Small intestine (tissue), 7 donors: ENCODE measurements at regions not wholly inside any gene's neighbourhood (a gene's known extent, or its start where the extent isn't known, plus 50 kb on each side); places are given as distances from the start of the nearest gene placed in this dataset.

Source experiments
- DNase-seq, 2 donors: peaks; one replicate each; pipeline versions ENCODE4 v3.0.0 to v3.0.0-alpha.2; 2013
- FAIRE-seq: peaks from 2 replicates; lab custom pipeline; 2012; peaks lifted over from hg19 to GRCh38; lab: Jason Lieb, UNC
- H3K27ac ChIP-seq, 3 donors: one replicate each; pipeline ENCODE4 v1.5.1; 2013; ENCODE audit warnings: low read length in 2 of 3, mild to moderate bottlenecking in 2 of 3, control low read depth in 1 of 3, inconsistent platforms in 1 of 3, low read depth in 1 of 3, moderate library complexity in 1 of 3
- H3K27me3 ChIP-seq, 3 donors: one replicate each; pipeline ENCODE4 v1.6.1; 2013; ENCODE audit warnings: low read length in 3 of 3, inconsistent platforms in 1 of 3; ENCODE audit not compliant: control insufficient read depth in 3 of 3, insufficient read depth in 3 of 3
- H3K36me3 ChIP-seq, 3 donors: one replicate each; pipeline ENCODE4 v1.6.1; 2013; ENCODE audit warnings: low read length in 3 of 3, inconsistent platforms in 1 of 3, low read depth in 1 of 3, mild to moderate bottlenecking in 1 of 3, moderate library complexity in 1 of 3; ENCODE audit not compliant: control insufficient read depth in 3 of 3, insufficient read depth in 2 of 3
- H3K4me1 ChIP-seq, 3 donors: one replicate each; pipeline ENCODE4 v1.6.1; 2013; ENCODE audit warnings: low read length in 2 of 3, inconsistent platforms in 1 of 3, low read depth in 1 of 3, mild to moderate bottlenecking in 1 of 3, moderate library complexity in 1 of 3; ENCODE audit not compliant: control insufficient read depth in 3 of 3, insufficient read depth in 2 of 3
- H3K4me3 ChIP-seq, 3 donors: one replicate each; pipeline ENCODE4 v1.5.1; 2013; ENCODE audit warnings: low read length in 3 of 3, control low read depth in 1 of 3, inconsistent platforms in 1 of 3, low read depth in 1 of 3, mild to moderate bottlenecking in 1 of 3, moderate library complexity in 1 of 3
- H3K9me3 ChIP-seq, 2 donors: one replicate each; pipeline ENCODE4 v1.6.1; 2013; ENCODE audit warnings: low read depth in 1 of 2, low read length in 1 of 2; ENCODE audit not compliant: control insufficient read depth in 2 of 2, insufficient read depth in 1 of 2
- WGBS, 3 donors: extraction: QIAGEN DNeasy Blood & Tissue Kit; methylation state at CpG; one replicate each; pipeline ENCODE4 v1.1.7; 2013; 5-methylcytosine and 5-hydroxymethylcytosine counted together
- donor health status: healthy with polysubstance abuse.
- donor health status: control.
- donor health status: control.
- donor health status: Bipolar disorder and iron deficiency.
- donor health status: healthy.

DNA sequence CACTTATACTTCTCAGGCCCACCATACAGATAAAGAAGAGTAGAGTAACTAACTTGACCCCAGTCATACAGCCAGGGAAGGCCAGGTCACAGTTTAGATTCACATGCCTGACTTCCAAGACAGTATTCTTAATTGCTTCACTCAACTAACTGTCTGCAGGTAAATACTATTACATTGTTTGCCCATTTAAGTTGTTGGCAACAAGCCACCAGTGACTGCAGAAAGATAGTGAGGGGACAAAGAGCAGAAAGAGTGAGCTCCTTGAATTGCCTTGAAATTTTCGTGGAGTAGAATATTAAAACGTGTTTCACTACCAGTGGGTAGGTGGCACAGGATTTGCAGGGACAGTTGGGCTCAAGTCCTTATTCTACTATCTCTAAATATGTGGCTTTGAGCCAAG is 146.3 kb upstream of the RMST start:
- FAIRE-seq, result no peak
- no peaks in the 10 kb centered on the region for H3K27me3 ChIP-seq
- no peaks in the 10 kb centered on the region for H3K4me1 ChIP-seq
- no peaks in the 10 kb centered on the region for H3K9me3 ChIP-seq
- no peak overlapping the region for H3K4me3 ChIP-seq
- DNase-seq, result peak; percentile 2 to 55
- H3K27ac ChIP-seq, result no peak overlapping the region
- 11 to 46% (median 21%) methylated on average over 2 of the region's 2 CpGs for WGBS, 3 donors
- H3K36me3 ChIP-seq, result no peaks in the 10 kb centered on the region

- Histone ChIP-seq H3K36me3 (no peaks in the 10 kb centered on the region), H3K4me3 (no peak overlapping the region), H3K9me3 (no peaks in the 10 kb centered on the region), H3K27me3 (no peaks in the 10 kb centered on the region), H3K4me1 (no peaks in the 10 kb centered on the region), H3K27ac (no peak overlapping the region)
- 71 to 82% (median 82%) methylated on average over 4 of the region's 4 CpGs for WGBS, 3 donors
- DNase-seq, result no peak
- FAIRE-seq, result no peak
Observed at GRCh38 chr12:97321621-97322020, 141.0 kb upstream of the RMST start.

DNA sequence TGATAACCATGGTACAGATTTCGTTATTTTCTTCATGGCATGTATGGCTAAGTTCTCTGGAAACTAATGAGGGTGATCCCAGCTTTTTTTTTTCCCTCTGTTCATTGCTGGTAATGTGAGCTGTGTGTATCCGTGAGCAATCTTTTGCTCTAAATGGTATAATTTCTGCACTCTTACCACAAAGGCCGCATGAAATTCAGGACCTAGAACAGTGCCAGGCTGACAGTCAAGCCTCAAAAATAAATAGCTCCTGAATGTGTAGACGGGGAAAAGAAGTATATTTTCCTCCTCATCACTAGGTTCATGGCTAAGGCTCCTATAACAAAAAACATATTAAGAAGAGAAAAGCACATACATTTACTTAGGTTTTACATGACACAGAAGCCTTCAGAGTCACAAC is 140.2 kb upstream of the RMST start:
- Histone ChIP-seq H3K4me1 (no peaks in the 10 kb centered on the region), H3K9me3 (no peaks in the 10 kb centered on the region), H3K27me3 (no peaks in the 10 kb centered on the region), H3K4me3 (no peak overlapping the region), H3K27ac (no peak overlapping the region), H3K36me3 (no peaks in the 10 kb centered on the region)
- WGBS, 3 donors, result 54 to 59% (median 55%) methylated on average over 4 of the region's 4 CpGs
- FAIRE-seq (no peak), DNase-seq (no peak)

DNA sequence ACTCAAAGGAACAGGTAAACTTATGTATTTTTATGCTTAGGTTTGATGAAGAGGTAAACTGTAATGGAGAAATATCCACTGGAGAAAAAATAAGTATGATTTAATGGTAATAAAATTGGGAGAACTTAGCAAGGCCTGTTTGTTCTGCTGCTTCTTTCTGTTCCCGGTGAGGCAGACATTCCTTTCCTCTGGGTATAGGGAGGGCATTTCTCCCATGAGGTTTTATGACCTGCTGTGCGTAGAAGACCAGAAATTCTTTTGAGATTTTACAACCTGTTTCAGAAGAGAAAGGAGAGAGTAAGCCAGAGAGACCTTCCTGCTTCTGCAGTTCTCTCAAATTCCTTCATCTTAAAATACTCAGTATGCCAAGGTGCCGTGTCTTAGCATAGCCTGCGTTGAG is 139.4 kb upstream of the RMST start:
- FAIRE-seq, result no peak
- Histone ChIP-seq H3K27ac (no peak overlapping the region), H3K9me3 (no peaks in the 10 kb centered on the region), H3K4me3 (no peak overlapping the region), H3K4me1 (no peaks in the 10 kb centered on the region), H3K36me3 (no peaks in the 10 kb centered on the region), H3K27me3 (no peaks in the 10 kb centered on the region)
- DNase-seq, result no peak
- whole genome bisulfite sequencing, 3 donors, result 57 to 69% (median 65%) methylated on average over 4 of the region's 4 CpGs

- H3K9me3 ChIP-seq, result no peaks in the 10 kb centered on the region
- DNase-seq, result no peak
- H3K4me3 ChIP-seq, result no peak overlapping the region
- no peak for FAIRE-seq
- H3K4me1 ChIP-seq, result no peaks in the 10 kb centered on the region
- H3K27ac ChIP-seq, result no peak overlapping the region
- no peaks in the 10 kb centered on the region for H3K36me3 ChIP-seq
- 61 to 77% (median 69%) methylated on average over 7 of the region's 7 CpGs for WGBS, 3 donors
- H3K27me3 ChIP-seq, result no peaks in the 10 kb centered on the region
Observed at GRCh38 chr12:97324471-97324870, 138.1 kb upstream of the RMST start.

DNA sequence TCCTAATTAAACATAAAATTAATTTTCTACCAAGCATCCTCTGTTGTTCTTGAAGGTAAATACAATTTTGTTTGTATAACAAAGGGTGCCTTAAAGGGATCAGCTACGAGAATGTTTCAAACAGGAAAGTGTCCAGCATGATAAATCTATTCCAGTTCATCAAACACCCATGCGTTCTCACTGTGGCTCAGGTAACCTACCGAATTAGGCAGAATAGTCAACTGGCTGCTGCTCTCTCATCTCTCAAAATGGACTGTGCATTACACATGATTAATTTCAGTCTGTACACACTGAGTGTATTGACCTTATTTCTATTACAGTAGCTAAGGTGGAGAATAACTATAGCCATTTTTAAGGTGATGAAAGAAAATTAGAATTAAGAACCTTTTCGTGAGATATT is 127.5 kb upstream of the RMST start:
- Histone ChIP-seq H3K4me1 (no peaks in the 10 kb centered on the region), H3K36me3 (no peaks in the 10 kb centered on the region), H3K9me3 (no peaks in the 10 kb centered on the region), H3K27ac (no peak overlapping the region), H3K4me3 (no peak overlapping the region), H3K27me3 (no peaks in the 10 kb centered on the region)
- 51 to 59% (median 53%) methylated on average over 4 of the region's 4 CpGs for WGBS, 3 donors
- DNase-seq (no peak), FAIRE-seq (no peak)

DNA sequence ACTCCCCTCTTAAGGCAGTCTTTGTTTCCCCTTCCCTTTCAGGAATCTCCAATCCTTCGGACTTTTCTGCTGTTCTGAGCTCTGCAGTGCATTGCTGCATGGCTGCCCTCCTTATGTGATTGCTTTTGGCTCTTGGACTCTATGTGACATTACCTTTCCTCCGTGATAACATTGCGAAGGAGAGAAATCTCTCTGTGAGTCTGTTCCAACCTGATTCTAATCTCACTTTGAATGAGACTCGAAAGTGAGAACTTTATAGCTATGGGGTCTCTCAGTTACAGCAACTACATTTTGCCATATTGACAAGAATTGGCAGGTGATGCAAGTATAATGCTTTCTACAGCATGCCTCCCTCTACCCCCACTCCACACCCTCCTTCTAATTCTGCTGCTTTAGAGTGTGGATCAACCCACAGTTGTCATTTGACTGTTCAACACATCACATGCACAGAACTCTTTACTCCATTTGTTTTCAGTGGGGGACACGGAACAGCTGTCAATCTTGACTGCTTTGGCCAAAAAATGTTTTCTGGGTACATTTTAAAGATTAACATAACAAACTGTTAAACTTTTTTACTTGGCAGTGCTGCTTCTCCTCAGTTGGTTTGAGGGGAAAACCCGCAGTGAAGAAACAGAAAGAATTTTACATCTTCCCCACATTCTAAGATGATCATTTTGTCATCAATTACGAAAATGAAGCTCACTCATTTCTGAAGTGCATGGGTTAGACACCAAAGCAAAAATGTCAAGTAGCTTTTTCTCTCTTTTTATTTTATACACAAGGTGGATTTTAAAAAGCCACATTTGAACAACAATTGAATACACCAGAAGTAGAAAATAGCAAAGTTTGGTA is 125.5 kb upstream of the RMST start:
- Histone ChIP-seq H3K27me3 (no peaks in the 10 kb centered on the region), H3K4me3 (no peak overlapping the region), H3K9me3 (no peaks in the 10 kb centered on the region), H3K4me1 (no peaks in the 10 kb centered on the region), H3K27ac (no peak overlapping the region), H3K36me3 (no peaks in the 10 kb centered on the region)
- DNase-seq, result no peak
- WGBS, 3 donors, result 59 to 71% (median 64%) methylated on average over 7 of the region's 7 CpGs
- FAIRE-seq, result no peak

- Histone ChIP-seq H3K27ac (no peak overlapping the region), H3K27me3 (no peaks in the 10 kb centered on the region), H3K9me3 (no peaks in the 10 kb centered on the region), H3K36me3 (no peaks in the 10 kb centered on the region), H3K4me1 (no peaks in the 10 kb centered on the region), H3K4me3 (no peak overlapping the region)
- no peak for FAIRE-seq
- WGBS, 3 donors, result 50 to 71% (median 56%) methylated on average over 1 of the region's 1 CpG
- DNase-seq, result no peak
Observed at GRCh38 chr12:97342130-97342529, 120.5 kb upstream of the RMST start.

- H3K4me3 ChIP-seq, result no peak overlapping the region
- no peaks in the 10 kb centered on the region for H3K36me3 ChIP-seq
- FAIRE-seq (no peak), DNase-seq (no peak)
- H3K27ac ChIP-seq, result no peak overlapping the region
- WGBS, 3 donors, result 43 to 60% (median 54%) methylated on average over 5 of the region's 5 CpGs
- no peaks in the 10 kb centered on the region for H3K9me3 ChIP-seq
- no peaks in the 10 kb centered on the region for H3K4me1 ChIP-seq
- no peaks in the 10 kb centered on the region for H3K27me3 ChIP-seq
Observed at GRCh38 chr12:97347956-97348355, 114.6 kb upstream of the RMST start.
